ENCODE measurements at regions not wholly inside any gene's neighbourhood (a gene's known extent, or its start where the extent isn't known, plus 50 kb on each side); places are given as distances from the start of the nearest gene placed in this dataset.
A peak's percentile ranks its signal among the peaks of the same experiment; 100 is the strongest.

- Histone ChIP-seq H3K36me3 (ENCODE audit: insufficient read depth, low read length) (no peaks in the 10 kb centered on the region), H3K4me1 (ENCODE audit: insufficient read depth, low read length) (peaks cover 8% of the 10 kb centered on the region), H3K27me3 (ENCODE audit: insufficient read depth, low read length) (peaks cover 15% of the 10 kb centered on the region)
Measured at GRCh38 chr12:113674302-113674701, 202.6 kb upstream of the LHX5 start.

GRCh38 chr12:113673458-113674238, 202.0 kb upstream of the LHX5 start:
- H3K4me1 ChIP-seq (ENCODE audit: insufficient read depth, low read length), result peaks cover 8% of the 10 kb centered on the region
- no peak overlapping the region for H3K4me3 ChIP-seq (ENCODE audit: low read length)
- H3K9me3 ChIP-seq (ENCODE audit: low read length), result no peaks in the 10 kb centered on the region
- no peaks in the 10 kb centered on the region for H3K36me3 ChIP-seq (ENCODE audit: insufficient read depth, low read length)
- peaks cover 15% of the 10 kb centered on the region for H3K27me3 ChIP-seq (ENCODE audit: insufficient read depth, low read length)
- no peak overlapping the region for H2AFZ ChIP-seq (ENCODE audit: low read depth, low read length)

More at GRCh38 chr12:113674302-113674701, 202.6 kb upstream of the LHX5 start:
- no peak overlapping the region for H2AFZ ChIP-seq (ENCODE audit: low read depth, low read length)
- no peaks in the 10 kb centered on the region for H3K9me3 ChIP-seq (ENCODE audit: low read length)
- no peak overlapping the region for H3K4me3 ChIP-seq (ENCODE audit: low read length)

GRCh38 chr12:113670742-113671141, 199.1 kb upstream of the LHX5 start:
- Histone ChIP-seq H3K4me3 (ENCODE audit: low read length) (no peak overlapping the region), H3K4me1 (ENCODE audit: insufficient read depth, low read length) (peaks cover 10% of the 10 kb centered on the region), H3K36me3 (ENCODE audit: insufficient read depth, low read length) (no peaks in the 10 kb centered on the region), H3K9me3 (ENCODE audit: low read length) (no peaks in the 10 kb centered on the region), H3K27me3 (ENCODE audit: insufficient read depth, low read length) (peaks cover 14% of the 10 kb centered on the region), H2AFZ (ENCODE audit: low read depth, low read length) (no peak overlapping the region)

GRCh38 chr12:113667676-113668356, 196.1 kb upstream of the LHX5 start:
- Histone ChIP-seq H3K36me3 (ENCODE audit: insufficient read depth, low read length) (no peaks in the 10 kb centered on the region), H3K4me1 (ENCODE audit: insufficient read depth, low read length) (peaks cover 24% of the 10 kb centered on the region), H3K9me3 (ENCODE audit: low read length) (no peaks in the 10 kb centered on the region), H3K27me3 (ENCODE audit: insufficient read depth, low read length) (no peaks in the 10 kb centered on the region), H3K4me3 (ENCODE audit: low read length) (no peak overlapping the region), H2AFZ (ENCODE audit: low read depth, low read length) (no peak overlapping the region)

- Histone ChIP-seq H3K36me3 (ENCODE audit: insufficient read depth, low read length) (no peaks in the 10 kb centered on the region), H3K27me3 (ENCODE audit: insufficient read depth, low read length) (no peaks in the 10 kb centered on the region), H2AFZ (ENCODE audit: low read depth, low read length) (no peak overlapping the region), H3K9me3 (ENCODE audit: low read length) (no peaks in the 10 kb centered on the region), H3K4me1 (ENCODE audit: insufficient read depth, low read length) (peaks cover 24% of the 10 kb centered on the region), H3K4me3 (ENCODE audit: low read length) (no peak overlapping the region)
Measured at GRCh38 chr12:113667095-113667494, 195.4 kb upstream of the LHX5 start.

- H3K9me3 ChIP-seq (ENCODE audit: low read length), result no peaks in the 10 kb centered on the region
- H2AFZ ChIP-seq (ENCODE audit: low read depth, low read length), result no peak overlapping the region
- no peaks in the 10 kb centered on the region for H3K27me3 ChIP-seq (ENCODE audit: insufficient read depth, low read length)
- H3K4me1 ChIP-seq (ENCODE audit: insufficient read depth, low read length), result peaks cover 24% of the 10 kb centered on the region
- no peak overlapping the region for H3K4me3 ChIP-seq (ENCODE audit: low read length)
- H3K36me3 ChIP-seq (ENCODE audit: insufficient read depth, low read length), result no peaks in the 10 kb centered on the region
Measured at GRCh38 chr12:113666223-113666622, 194.6 kb upstream of the LHX5 start.

- Histone ChIP-seq H3K27me3 (ENCODE audit: insufficient read depth, low read length) (no peaks in the 10 kb centered on the region), H3K4me1 (ENCODE audit: insufficient read depth, low read length) (peaks cover 24% of the 10 kb centered on the region), H3K9me3 (ENCODE audit: low read length) (no peaks in the 10 kb centered on the region), H3K4me3 (ENCODE audit: low read length) (no peak overlapping the region), H2AFZ (ENCODE audit: low read depth, low read length) (no peak overlapping the region), H3K36me3 (ENCODE audit: insufficient read depth, low read length) (no peaks in the 10 kb centered on the region)
Measured at GRCh38 chr12:113665457-113665856, 193.8 kb upstream of the LHX5 start.

- Histone ChIP-seq H3K4me1 (ENCODE audit: insufficient read depth, low read length) (peaks cover 15% of the 10 kb centered on the region), H3K4me3 (ENCODE audit: low read length) (peak overlapping the region; percentile 19), H2AFZ (ENCODE audit: low read depth, low read length) (peak overlapping the region; percentile 77)
Measured at GRCh38 chr12:113664224-113664681, 192.6 kb upstream of the LHX5 start.

GRCh38 chr12:113663396-113663795, 191.7 kb upstream of the LHX5 start:
- Histone ChIP-seq H3K27me3 (ENCODE audit: insufficient read depth, low read length) (no peaks in the 10 kb centered on the region), H3K9me3 (ENCODE audit: low read length) (no peaks in the 10 kb centered on the region), H3K4me1 (ENCODE audit: insufficient read depth, low read length) (peaks cover 15% of the 10 kb centered on the region), H3K36me3 (ENCODE audit: insufficient read depth, low read length) (no peaks in the 10 kb centered on the region), H3K4me3 (ENCODE audit: low read length) (no peak overlapping the region), H2AFZ (ENCODE audit: low read depth, low read length) (no peak overlapping the region)

More at GRCh38 chr12:113664224-113664681, 192.6 kb upstream of the LHX5 start:
- H3K27me3 ChIP-seq (ENCODE audit: insufficient read depth, low read length), result no peaks in the 10 kb centered on the region
- H3K9me3 ChIP-seq (ENCODE audit: low read length), result no peaks in the 10 kb centered on the region
- no peaks in the 10 kb centered on the region for H3K36me3 ChIP-seq (ENCODE audit: insufficient read depth, low read length)

- Histone ChIP-seq H3K4me3 (ENCODE audit: low read length) (no peak overlapping the region), H2AFZ (ENCODE audit: low read depth, low read length) (no peak overlapping the region), H3K36me3 (ENCODE audit: insufficient read depth, low read length) (no peaks in the 10 kb centered on the region), H3K4me1 (ENCODE audit: insufficient read depth, low read length) (peaks cover 14% of the 10 kb centered on the region), H3K27me3 (ENCODE audit: insufficient read depth, low read length) (no peaks in the 10 kb centered on the region), H3K9me3 (ENCODE audit: low read length) (no peaks in the 10 kb centered on the region)
Measured at GRCh38 chr12:113660936-113661335, 189.3 kb upstream of the LHX5 start.

- Histone ChIP-seq H2AFZ (ENCODE audit: low read depth, low read length) (no peak overlapping the region), H3K4me3 (ENCODE audit: low read length) (no peak overlapping the region), H3K27me3 (ENCODE audit: insufficient read depth, low read length) (no peaks in the 10 kb centered on the region), H3K9me3 (ENCODE audit: low read length) (no peaks in the 10 kb centered on the region), H3K36me3 (ENCODE audit: insufficient read depth, low read length) (no peaks in the 10 kb centered on the region), H3K4me1 (ENCODE audit: insufficient read depth, low read length) (peaks cover 8% of the 10 kb centered on the region)
Measured at GRCh38 chr12:113659416-113659815, 187.7 kb upstream of the LHX5 start.

- Histone ChIP-seq H2AFZ (ENCODE audit: low read depth, low read length) (no peak overlapping the region), H3K9me3 (ENCODE audit: low read length) (no peaks in the 10 kb centered on the region), H3K4me1 (ENCODE audit: insufficient read depth, low read length) (peaks cover 4% of the 10 kb centered on the region), H3K4me3 (ENCODE audit: low read length) (no peak overlapping the region), H3K36me3 (ENCODE audit: insufficient read depth, low read length) (no peaks in the 10 kb centered on the region), H3K27me3 (ENCODE audit: insufficient read depth, low read length) (no peaks in the 10 kb centered on the region)
Measured at GRCh38 chr12:113659015-113659414, 187.3 kb upstream of the LHX5 start.

GRCh38 chr12:113658006-113658655, 186.5 kb upstream of the LHX5 start:
- Histone ChIP-seq H3K4me1 (ENCODE audit: insufficient read depth, low read length) (no peaks in the 10 kb centered on the region), H3K9me3 (ENCODE audit: low read length) (no peaks in the 10 kb centered on the region), H3K36me3 (ENCODE audit: insufficient read depth, low read length) (no peaks in the 10 kb centered on the region), H3K27me3 (ENCODE audit: insufficient read depth, low read length) (no peaks in the 10 kb centered on the region), H3K4me3 (ENCODE audit: low read length) (no peak overlapping the region), H2AFZ (ENCODE audit: low read depth, low read length) (no peak overlapping the region)
